ENCODE measurements at regions not wholly inside any gene's neighbourhood (a gene's known extent, or its start where the extent isn't known, plus 50 kb on each side); places are given as distances from the start of the nearest gene placed in this dataset.

DNA sequence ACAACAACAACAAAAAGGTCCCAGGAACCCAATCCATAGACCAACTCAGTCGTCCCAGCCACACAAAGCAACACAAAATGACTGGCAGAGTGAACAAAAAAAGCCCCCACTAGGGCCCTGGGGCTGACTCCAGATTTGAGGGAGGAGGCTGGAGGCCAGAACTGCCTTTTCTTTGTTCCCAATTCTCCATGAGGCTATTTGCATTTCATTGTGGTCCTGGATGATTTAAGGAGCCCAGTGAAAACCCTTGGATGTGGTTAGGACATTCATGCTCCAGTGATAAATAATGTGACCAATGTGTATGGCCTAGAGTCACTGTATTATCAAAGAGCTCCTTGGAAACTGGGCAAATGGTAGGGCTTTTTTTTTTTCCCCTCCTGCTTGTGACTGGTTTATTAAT is 192.9 kb downstream of the NUAK1 start:
- TF ChIP-seq, protein P1, sequence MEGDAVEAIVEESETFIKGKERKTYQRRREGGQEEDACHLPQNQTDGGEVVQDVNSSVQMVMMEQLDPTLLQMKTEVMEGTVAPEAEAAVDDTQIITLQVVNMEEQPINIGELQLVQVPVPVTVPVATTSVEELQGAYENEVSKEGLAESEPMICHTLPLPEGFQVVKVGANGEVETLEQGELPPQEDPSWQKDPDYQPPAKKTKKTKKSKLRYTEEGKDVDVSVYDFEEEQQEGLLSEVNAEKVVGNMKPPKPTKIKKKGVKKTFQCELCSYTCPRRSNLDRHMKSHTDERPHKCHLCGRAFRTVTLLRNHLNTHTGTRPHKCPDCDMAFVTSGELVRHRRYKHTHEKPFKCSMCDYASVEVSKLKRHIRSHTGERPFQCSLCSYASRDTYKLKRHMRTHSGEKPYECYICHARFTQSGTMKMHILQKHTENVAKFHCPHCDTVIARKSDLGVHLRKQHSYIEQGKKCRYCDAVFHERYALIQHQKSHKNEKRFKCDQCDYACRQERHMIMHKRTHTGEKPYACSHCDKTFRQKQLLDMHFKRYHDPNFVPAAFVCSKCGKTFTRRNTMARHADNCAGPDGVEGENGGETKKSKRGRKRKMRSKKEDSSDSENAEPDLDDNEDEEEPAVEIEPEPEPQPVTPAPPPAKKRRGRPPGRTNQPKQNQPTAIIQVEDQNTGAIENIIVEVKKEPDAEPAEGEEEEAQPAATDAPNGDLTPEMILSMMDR (IDR thresholded peaks at IDR 0.05) = no peak
- no peak for ATAC-seq (ENCODE audit: low FRiP score)
- DNase-seq (ENCODE audit: low spot score) = no peak

DNA sequence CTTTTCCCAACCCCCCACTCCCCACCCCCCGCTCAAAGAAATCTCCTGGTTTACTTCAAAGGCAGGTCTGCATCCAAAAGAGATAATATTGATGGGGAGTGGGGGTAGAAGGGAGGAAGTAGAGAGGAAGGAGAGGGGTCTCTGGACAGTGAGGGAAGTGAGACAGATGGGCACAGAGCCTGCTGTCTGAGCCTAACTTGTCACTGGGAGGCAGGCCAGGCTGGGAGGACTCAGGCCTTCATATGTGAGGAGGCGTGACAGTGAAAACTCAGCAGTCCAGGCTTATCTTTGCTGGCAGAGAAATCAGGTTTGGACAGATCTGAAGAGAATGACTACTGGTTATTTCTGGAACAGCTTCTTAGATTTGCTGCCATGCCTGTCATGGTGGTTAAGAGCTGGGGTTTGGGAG is 192.3 kb downstream of the NUAK1 start:
- DNase-seq (ENCODE audit: low spot score) (no peak), ATAC-seq (ENCODE audit: low FRiP score) (no peak)
- TF ChIP-seq, protein P1 (IDR thresholded peaks at IDR 0.05) = no peak

DNA sequence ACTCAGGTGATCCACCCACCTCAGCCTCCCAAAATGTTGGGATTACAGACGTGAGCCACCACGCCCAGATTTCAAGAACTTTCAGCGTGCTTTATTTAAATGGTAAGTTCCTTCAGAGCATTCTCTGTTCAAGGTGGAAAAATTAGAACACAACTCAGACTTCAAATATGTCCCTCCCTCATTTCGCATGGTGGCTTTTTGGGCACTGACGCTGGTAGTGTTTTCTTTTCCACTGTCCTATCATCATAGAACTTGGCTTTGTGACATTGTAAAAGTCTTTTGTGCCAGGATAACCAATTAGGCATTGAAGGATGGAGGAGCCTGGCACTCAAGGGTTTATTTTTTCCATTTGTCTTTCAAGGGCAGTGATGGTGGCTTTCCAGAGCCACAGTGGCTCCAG is 190.8 kb downstream of the NUAK1 start:
- no peak for DNase-seq (ENCODE audit: low spot score)
- ATAC-seq (ENCODE audit: low FRiP score) = no peak
- TF ChIP-seq, protein P1 (IDR thresholded peaks at IDR 0.05) = no peak

DNA sequence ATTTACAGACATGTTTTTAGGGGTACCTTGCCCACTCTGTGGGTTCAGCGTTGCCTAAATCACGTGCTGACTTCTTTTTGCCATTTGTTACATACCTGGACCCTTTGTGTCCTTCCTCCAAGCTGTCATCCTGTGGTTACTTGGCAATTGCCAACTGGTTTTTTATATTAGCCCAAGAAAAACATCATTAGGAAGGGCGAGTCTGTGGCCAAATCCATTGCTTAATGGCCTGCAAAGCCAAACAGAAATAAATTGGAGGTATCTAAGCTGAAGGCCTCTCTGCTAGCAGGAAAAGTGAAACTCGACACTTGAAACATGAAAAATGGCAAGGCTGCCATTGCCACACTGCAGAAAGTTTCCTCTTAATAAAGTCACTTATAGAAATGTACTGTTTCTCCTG is 190.4 kb downstream of the NUAK1 start:
- DNase-seq (ENCODE audit: low spot score) = no peak
- ATAC-seq (ENCODE audit: low FRiP score) = no peak
- TF ChIP-seq, protein P1 (IDR thresholded peaks at IDR 0.05) = no peak

DNA sequence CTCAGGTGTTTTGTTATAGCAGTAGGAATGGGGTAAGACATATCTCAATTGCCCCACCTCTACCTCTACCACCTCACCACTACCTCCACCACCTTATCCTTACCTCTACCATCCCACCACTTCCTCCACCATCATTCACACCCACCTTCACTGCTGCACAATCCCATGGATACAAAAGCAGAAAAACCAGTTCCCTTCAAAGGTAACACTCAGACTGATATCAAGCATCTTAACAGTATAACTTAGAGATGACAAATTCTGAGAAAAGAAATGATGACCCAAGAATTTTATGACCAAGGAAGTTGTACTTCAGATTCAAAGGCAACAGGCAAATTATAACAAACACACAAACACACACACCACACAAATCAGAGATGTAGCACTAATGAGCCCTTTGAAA is 189.4 kb downstream of the NUAK1 start:
- TF ChIP-seq, protein P1 (IDR thresholded peaks at IDR 0.05) = no peak
- DNase-seq (ENCODE audit: low spot score) (no peak), ATAC-seq (ENCODE audit: low FRiP score) (no peak)

DNA sequence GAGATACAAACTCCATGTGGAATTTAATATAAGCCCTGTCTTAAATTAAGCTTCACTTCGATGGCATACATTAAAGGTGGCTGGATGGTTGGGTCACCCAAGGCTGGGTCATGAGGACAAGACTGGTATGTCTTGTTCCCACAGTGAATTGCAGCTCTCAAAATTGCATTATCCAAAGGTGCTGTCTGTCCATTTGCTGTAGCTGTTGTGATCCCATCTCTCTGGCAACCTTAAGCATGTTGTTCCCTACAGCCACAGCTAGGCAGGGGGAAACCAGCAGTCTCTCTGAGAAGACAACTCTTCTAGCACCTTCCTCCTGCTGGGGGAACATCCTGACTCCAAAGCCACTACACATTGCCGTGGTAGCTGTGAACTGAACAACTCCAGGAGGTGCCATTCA is 187.0 kb downstream of the NUAK1 start:
- TF ChIP-seq, protein P1 (IDR thresholded peaks at IDR 0.05) = no peak
- ATAC-seq (ENCODE audit: low FRiP score) (no peak), DNase-seq (ENCODE audit: low spot score) (no peak)

DNA sequence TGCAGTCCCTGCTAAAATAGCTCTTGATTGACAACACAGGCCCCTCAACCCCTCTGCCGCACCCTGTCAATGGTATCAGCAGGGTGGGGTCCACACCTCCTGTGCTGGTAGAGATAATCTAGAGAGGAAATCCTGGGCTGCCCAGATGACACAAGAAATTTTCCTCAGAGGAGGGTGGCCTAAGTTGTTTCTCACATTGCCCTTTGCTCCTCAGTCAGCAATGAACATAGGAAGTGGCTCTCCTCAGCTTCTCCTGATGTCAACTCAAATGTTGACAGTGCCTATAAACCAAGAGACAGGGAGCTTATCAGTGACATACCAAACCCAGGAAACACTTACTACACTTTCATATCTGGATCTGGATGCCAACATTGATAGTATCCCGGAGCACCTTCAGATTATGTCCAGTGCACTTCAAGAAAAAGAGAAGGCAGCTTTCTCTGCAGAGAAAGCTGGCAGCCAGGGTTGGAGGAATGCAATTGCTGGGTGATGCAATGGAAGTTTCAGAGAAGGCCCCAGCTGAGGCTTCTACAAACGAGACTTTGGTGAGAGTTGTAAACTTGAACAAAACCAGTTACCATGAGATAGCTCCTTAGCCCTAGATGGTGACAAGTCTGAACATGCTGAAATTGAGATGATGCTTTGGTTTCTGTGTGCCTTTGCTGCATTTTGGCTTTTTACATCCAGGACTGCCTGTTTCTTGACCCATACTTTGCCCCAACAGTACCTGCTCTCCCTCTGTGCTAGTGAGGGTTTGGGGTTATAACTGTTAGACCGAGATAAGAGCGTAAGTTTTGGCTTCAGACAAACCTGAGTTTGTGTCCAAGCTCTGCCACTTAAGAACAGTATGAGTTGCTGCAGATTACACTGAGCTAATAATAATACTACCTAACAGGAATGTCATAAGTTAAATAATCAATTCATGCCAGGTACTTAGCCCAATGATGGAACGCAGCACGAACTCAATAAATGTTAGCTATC is 183.5 kb downstream of the NUAK1 start:
- ATAC-seq (ENCODE audit: low FRiP score) (no peak), DNase-seq (ENCODE audit: low spot score) (no peak)
- TF ChIP-seq, protein P1 (IDR thresholded peaks at IDR 0.05) = no peak

Measured in omental fat pad (tissue), 3 donors.